DND-41 (cell line): ENCODE measurements at regions not wholly inside any gene's neighbourhood (a gene's known extent, or its start where the extent isn't known, plus 50 kb on each side); places are given as distances from the start of the nearest gene placed in this dataset.

Experiments used
- EZH2 ChIP-seq: IDR thresholded peaks from 3 replicates; pipeline ENCODE4 v1.6.1; 2012; ENCODE audit warnings: borderline replicate concordance, low read depth, mild to moderate bottlenecking, moderate library complexity, low read length, inconsistent platforms; ENCODE audit not compliant: severe bottlenecking
- TF ChIP-seq, protein P1 (sequence below): IDR thresholded peaks from 2 replicates; pipeline ENCODE4 v1.5.1; 2012; ENCODE audit warnings: borderline replicate concordance, low read length, moderate library complexity, mild to moderate bottlenecking; ENCODE audit not compliant: poor library complexity, severe bottlenecking; ENCODE audit errors: extremely low read depth

DNA sequence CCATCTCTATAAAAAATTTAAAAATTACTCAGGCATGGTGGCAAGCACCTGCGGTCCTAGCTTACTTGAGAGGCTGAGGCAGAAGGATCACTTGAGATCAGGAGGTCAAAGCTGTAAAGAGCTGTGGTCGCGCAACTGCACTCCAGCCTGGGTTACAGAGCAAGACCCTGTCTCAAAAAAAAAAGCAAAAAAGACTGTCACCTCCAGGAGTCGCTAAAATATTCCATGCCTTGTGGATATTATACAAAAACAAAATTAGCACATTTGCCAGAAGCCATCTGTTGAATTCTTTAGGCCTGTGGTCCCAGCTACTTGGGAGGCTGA lies 87.0 kb upstream of the SDK1 start:
- TF ChIP-seq, protein P1, sequence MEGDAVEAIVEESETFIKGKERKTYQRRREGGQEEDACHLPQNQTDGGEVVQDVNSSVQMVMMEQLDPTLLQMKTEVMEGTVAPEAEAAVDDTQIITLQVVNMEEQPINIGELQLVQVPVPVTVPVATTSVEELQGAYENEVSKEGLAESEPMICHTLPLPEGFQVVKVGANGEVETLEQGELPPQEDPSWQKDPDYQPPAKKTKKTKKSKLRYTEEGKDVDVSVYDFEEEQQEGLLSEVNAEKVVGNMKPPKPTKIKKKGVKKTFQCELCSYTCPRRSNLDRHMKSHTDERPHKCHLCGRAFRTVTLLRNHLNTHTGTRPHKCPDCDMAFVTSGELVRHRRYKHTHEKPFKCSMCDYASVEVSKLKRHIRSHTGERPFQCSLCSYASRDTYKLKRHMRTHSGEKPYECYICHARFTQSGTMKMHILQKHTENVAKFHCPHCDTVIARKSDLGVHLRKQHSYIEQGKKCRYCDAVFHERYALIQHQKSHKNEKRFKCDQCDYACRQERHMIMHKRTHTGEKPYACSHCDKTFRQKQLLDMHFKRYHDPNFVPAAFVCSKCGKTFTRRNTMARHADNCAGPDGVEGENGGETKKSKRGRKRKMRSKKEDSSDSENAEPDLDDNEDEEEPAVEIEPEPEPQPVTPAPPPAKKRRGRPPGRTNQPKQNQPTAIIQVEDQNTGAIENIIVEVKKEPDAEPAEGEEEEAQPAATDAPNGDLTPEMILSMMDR = no peak
- no peak for TF ChIP-seq EZH2
